SK-N-SH treated with all-trans-retinoic acid at 6 μM for 48 hours (cell line): ENCODE measurements at regions not wholly inside any gene's neighbourhood (a gene's known extent, or its start where the extent isn't known, plus 50 kb on each side); places are given as distances from the start of the nearest gene placed in this dataset.

Experiments
- ARNTL ChIP-seq: fragments of 450-650 bp; formaldehyde crosslinking; IDR thresholded peaks from 2 replicates; pipeline ENCODE4 v1.5.0; 2020; ENCODE audit warnings: low read depth, mild to moderate bottlenecking, moderate library complexity, borderline replicate concordance
- BACH2 ChIP-seq: fragments of 250-450 bp; sonication (Bioruptor Pico); IDR thresholded peaks from 2 replicates; pipeline ENCODE4 v1.9.0; 2021; ENCODE audit warnings: mild to moderate bottlenecking, borderline replicate concordance
- CSDC2 ChIP-seq: fragments of 250-450 bp; sonication (Bioruptor Pico); IDR thresholded peaks from 2 replicates; pipeline ENCODE4 v1.5.0; 2020; ENCODE audit warnings: mild to moderate bottlenecking, moderate library complexity
- TOX ChIP-seq: fragments of 250-450 bp; sonication (Bioruptor Pico); IDR thresholded peaks from 2 replicates; pipeline ENCODE4 v1.8.0; 2021; ENCODE audit warnings: mild to moderate bottlenecking, moderate library complexity, borderline replicate concordance
- ZFP3 ChIP-seq: fragments of 250-450 bp; sonication (Bioruptor Pico); IDR thresholded peaks from 2 replicates; pipeline ENCODE4 v1.5.0; 2020; ENCODE audit warnings: mild to moderate bottlenecking, moderate library complexity

- TF ChIP-seq CSDC2 (CRISPR knock-in tag) (no peak), TOX (CRISPR knock-in tag) (no peak), ZFP3 (no peak), BACH2 (no peak), ARNTL (CRISPR knock-in tag) (no peak)
These were observed 93.5 kb upstream of the EGFLAM start for GRCh38 chr5:38164776-38165399.
